ENCODE measurements at regions not wholly inside any gene's neighbourhood (a gene's known extent, or its start where the extent isn't known, plus 50 kb on each side); places are given as distances from the start of the nearest gene placed in this dataset.

DNA sequence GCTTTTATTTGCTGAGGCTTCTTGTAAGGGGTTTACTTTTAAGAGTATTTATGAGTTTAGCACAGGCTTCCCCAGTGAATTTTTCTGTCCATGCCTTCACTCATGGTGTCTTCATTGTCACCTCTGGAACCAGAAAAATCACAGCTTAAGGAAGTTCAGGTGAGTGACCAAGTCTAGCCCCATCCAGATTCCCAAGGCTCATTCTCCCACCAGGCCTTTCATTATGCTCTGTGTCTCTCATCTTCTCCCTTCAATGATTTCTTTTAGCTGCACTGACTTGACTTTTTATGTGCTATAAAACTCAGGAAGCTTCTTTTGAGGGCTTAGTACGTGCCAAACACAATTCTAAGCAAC, 64.9 kb upstream of the NEDD9 start:
- TF ChIP-seq, protein P1, sequence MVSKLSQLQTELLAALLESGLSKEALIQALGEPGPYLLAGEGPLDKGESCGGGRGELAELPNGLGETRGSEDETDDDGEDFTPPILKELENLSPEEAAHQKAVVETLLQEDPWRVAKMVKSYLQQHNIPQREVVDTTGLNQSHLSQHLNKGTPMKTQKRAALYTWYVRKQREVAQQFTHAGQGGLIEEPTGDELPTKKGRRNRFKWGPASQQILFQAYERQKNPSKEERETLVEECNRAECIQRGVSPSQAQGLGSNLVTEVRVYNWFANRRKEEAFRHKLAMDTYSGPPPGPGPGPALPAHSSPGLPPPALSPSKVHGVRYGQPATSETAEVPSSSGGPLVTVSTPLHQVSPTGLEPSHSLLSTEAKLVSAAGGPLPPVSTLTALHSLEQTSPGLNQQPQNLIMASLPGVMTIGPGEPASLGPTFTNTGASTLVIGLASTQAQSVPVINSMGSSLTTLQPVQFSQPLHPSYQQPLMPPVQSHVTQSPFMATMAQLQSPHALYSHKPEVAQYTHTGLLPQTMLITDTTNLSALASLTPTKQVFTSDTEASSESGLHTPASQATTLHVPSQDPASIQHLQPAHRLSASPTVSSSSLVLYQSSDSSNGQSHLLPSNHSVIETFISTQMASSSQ (IDR thresholded peaks at IDR 0.05; ENCODE audit: low read depth) = no peak
- TF ChIP-seq, protein P1 (CRISPR knock-in tag; IDR thresholded peaks at IDR 0.05; ENCODE audit: borderline replicate concordance) = peak; percentile 4; the same call in 1 of the 2 replicates
- TF ChIP-seq MAF1 (CRISPR knock-in tag; IDR thresholded peaks at IDR 0.05; ENCODE audit: borderline replicate concordance) (no peak), NCOR1 (IDR thresholded peaks at IDR 0.05; ENCODE audit: borderline replicate concordance, low read length) (0 out of 2 replicates have a peak, but pooled peaks have one; percentile 6), ZSCAN9 (CRISPR knock-in tag; IDR thresholded peaks at IDR 0.05; ENCODE audit: borderline replicate concordance) (no peak), CBX2 (IDR thresholded peaks at IDR 0.05; ENCODE audit: low read depth, low read length) (no peak), CBX2 (CRISPR knock-in tag; IDR thresholded peaks at IDR 0.05; ENCODE audit: low read depth) (no peak), ZNF652 (CRISPR knock-in tag; IDR thresholded peaks at IDR 0.05; ENCODE audit: borderline replicate concordance, low read depth) (peak; percentile 6; the same call in 1 of the 2 replicates), ELF3 (CRISPR knock-in tag; IDR thresholded peaks at IDR 0.05) (0 out of 2 replicates have a peak, but pooled peaks have one; percentile 0)
- TF ChIP-seq, protein P2, sequence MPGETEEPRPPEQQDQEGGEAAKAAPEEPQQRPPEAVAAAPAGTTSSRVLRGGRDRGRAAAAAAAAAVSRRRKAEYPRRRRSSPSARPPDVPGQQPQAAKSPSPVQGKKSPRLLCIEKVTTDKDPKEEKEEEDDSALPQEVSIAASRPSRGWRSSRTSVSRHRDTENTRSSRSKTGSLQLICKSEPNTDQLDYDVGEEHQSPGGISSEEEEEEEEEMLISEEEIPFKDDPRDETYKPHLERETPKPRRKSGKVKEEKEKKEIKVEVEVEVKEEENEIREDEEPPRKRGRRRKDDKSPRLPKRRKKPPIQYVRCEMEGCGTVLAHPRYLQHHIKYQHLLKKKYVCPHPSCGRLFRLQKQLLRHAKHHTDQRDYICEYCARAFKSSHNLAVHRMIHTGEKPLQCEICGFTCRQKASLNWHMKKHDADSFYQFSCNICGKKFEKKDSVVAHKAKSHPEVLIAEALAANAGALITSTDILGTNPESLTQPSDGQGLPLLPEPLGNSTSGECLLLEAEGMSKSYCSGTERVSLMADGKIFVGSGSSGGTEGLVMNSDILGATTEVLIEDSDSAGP (CRISPR knock-in tag; IDR thresholded peaks at IDR 0.05; ENCODE audit: borderline replicate concordance) = no peak
- TF ChIP-seq, protein P3, sequence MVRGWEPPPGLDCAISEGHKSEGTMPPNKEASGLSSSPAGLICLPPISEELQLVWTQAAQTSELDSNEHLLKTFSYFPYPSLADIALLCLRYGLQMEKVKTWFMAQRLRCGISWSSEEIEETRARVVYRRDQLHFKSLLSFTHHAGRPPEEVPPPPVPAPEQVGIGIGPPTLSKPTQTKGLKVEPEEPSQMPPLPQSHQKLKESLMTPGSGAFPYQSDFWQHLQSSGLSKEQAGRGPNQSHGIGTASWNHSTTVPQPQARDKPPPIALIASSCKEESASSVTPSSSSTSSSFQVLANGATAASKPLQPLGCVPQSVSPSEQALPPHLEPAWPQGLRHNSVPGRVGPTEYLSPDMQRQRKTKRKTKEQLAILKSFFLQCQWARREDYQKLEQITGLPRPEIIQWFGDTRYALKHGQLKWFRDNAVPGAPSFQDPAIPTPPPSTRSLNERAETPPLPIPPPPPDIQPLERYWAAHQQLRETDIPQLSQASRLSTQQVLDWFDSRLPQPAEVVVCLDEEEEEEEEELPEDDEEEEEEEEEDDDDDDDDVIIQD (CRISPR knock-in tag; IDR thresholded peaks at IDR 0.05; ENCODE audit: low read depth) = no peak
- TF ChIP-seq, protein P4, sequence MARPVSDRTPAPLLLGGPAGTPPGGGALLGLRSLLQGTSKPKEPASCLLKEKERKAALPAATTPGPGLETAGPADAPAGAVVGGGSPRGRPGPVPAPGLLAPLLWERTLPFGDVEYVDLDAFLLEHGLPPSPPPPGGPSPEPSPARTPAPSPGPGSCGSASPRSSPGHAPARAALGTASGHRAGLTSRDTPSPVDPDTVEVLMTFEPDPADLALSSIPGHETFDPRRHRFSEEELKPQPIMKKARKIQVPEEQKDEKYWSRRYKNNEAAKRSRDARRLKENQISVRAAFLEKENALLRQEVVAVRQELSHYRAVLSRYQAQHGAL (CRISPR knock-in tag; IDR thresholded peaks at IDR 0.05; ENCODE audit: not compliant biosample characterization) = no peak
- POLR2A ChIA-PET = interaction anchor here (0.7 to 2.1 kb wide), 15 partner anchors 21 to 134 kb away, joined by 3 to 12 read pairs (median 4); partner anchors contain the start of gene NEDD9
- no peaks in the 10 kb centered on the region for H3K79me2 ChIP-seq (ENCODE audit: insufficient read depth, low read length)
- no TSS peak for BruUV-seq (replicated peaks)
- H2AFZ ChIP-seq (ENCODE audit: low read length) = no peak overlapping the region
- H3K4me1 ChIP-seq (ENCODE audit: insufficient read depth, low read length) = peaks cover 53% of the 10 kb centered on the region
- no peaks in the 10 kb centered on the region for H4K20me1 ChIP-seq (ENCODE audit: insufficient read depth, low read length)
- CTCF ChIA-PET (ENCODE audit: low intra/inter-chr PET ratio, low total read pairs) = no interaction called here
- peaks cover 29% of the 10 kb centered on the region for H3K9me3 ChIP-seq (ENCODE audit: low read length)
- in situ Hi-C loops (cut with HindIII; ENCODE audit: extremely low pct_ligation_motif_present, low pct_unique_long_range_greater_than_20kb) (no loop called here), intact Hi-C loops (cut with micrococcal nuclease; ENCODE audit: unreplicated experiment) (loop anchor here (5.0 kb wide), 2 partner anchors 135 to 200 kb away; no protein-coding TSS in a partner anchor)
- ATAC-seq = no peak
- no peaks in the 10 kb centered on the region for H3K27me3 ChIP-seq (ENCODE audit: control insufficient read depth in 1 of 2, insufficient read depth in 2 of 2, low read length in 2 of 2)
- no peak overlapping the region for H3K4me3 ChIP-seq (replicated peaks in 1 of 3; ENCODE audit: insufficient read depth in 1 of 3, low read depth in 2 of 3, low read length in 3 of 3)
- DNase-seq (ENCODE audit: low spot score) = no peak
- peak overlapping the region; percentile 53 for H3K9ac ChIP-seq (ENCODE audit: insufficient read depth, low read depth, low read length)
- H3K4me2 ChIP-seq (ENCODE audit: low read depth, low read length) = peak overlapping the region; percentile 25
- FAIRE-seq = no peak
- 93% methylated on average over 1 of the region's 1 CpG for WGBS (ENCODE audit: low lambda C conversion rate)
- H3K27ac ChIP-seq (ENCODE audit: extremely low read length, insufficient read depth, low read length) = peak overlapping the region; percentile 54
- H3K36me3 ChIP-seq (replicated peaks in 1 of 2; ENCODE audit: control insufficient read depth in 1 of 2, insufficient read depth in 2 of 2, low read length in 2 of 2) = no peaks in the 10 kb centered on the region

Measured in HepG2 (cell line).